Lung (tissue), 11 donors: ENCODE measurements at regions not wholly inside any gene's neighbourhood (a gene's known extent, or its start where the extent isn't known, plus 50 kb on each side); places are given as distances from the start of the nearest gene placed in this dataset.

Source experiments
- ATAC-seq: fragments of 200-7000 bp; cut with Tn5 transposase; one replicate; pipeline ENCODE4 v1.9.1; 2020; ENCODE audit warnings: moderate number of reproducible peaks; ENCODE audit not compliant: insufficient read depth, low FRiP score
- DNase-seq, 3 donors: peaks; one replicate each; pipeline ENCODE4 v3.0.0-alpha.2; 2013 to 2017
- H3K27ac ChIP-seq, 2 donors: one replicate each; pipeline ENCODE4 v1.5.1; 2013; ENCODE audit warnings: mild to moderate bottlenecking in 2 of 2, moderate library complexity in 2 of 2, control low read depth in 1 of 2, inconsistent platforms in 1 of 2, low read depth in 1 of 2, low read length in 1 of 2
- H3K27me3 ChIP-seq, 3 donors: one replicate each; pipeline ENCODE4 v1.5.1; 2013; ENCODE audit warnings: low read length in 2 of 3; ENCODE audit not compliant: control insufficient read depth in 3 of 3, insufficient read depth in 3 of 3
- H3K36me3 ChIP-seq, 4 donors: one replicate each; pipeline ENCODE4 v1.5.1; 2013; ENCODE audit warnings: low read length in 4 of 4, mild to moderate bottlenecking in 1 of 4, moderate library complexity in 1 of 4; ENCODE audit not compliant: control insufficient read depth in 4 of 4, insufficient read depth in 4 of 4
- H3K4me1 ChIP-seq, 5 donors: one replicate each; pipeline ENCODE4 v1.5.1; 2013; ENCODE audit warnings: low read length in 5 of 5, mild to moderate bottlenecking in 2 of 5, moderate library complexity in 1 of 5; ENCODE audit not compliant: control insufficient read depth in 5 of 5, insufficient read depth in 5 of 5
- H3K4me3 ChIP-seq: one replicate; pipeline ENCODE4 v1.5.1; 2013; ENCODE audit warnings: mild to moderate bottlenecking, control low read depth, moderate library complexity
- H3K9ac ChIP-seq, 2 donors: one replicate each; pipeline ENCODE4 v1.5.1; 2013; ENCODE audit warnings: low read length in 2 of 2, control low read depth in 1 of 2; ENCODE audit not compliant: insufficient read depth in 1 of 2
- H3K9me3 ChIP-seq, 4 donors: one replicate each; pipeline ENCODE4 v1.5.1; 2013; ENCODE audit warnings: low read length in 3 of 4, mild to moderate bottlenecking in 1 of 4, moderate library complexity in 1 of 4; ENCODE audit not compliant: control insufficient read depth in 4 of 4, insufficient read depth in 3 of 4
- CTCF ChIP-seq: IDR thresholded peaks from 2 replicates; pipeline ENCODE4 v1.5.1; 2012; ENCODE audit warnings: mild to moderate bottlenecking; ENCODE audit errors: control extremely low read depth, extremely low read depth
- WGBS, 2 donors: extraction: QIAGEN DNeasy Blood & Tissue Kit; methylation state at CpG; one replicate each; pipeline ENCODE4 v1.1.7; 2013; 5-methylcytosine and 5-hydroxymethylcytosine counted together
- donor health status: control.
- donor health status: control.
- donor health status: Bipolar disorder and iron deficiency.
- donor health status: healthy.
- donor health status: DM: yes; HTN: yes; CAD: no.

GRCh38 chr13:103996733-103997132 is 930.5 kb upstream of the SLC10A2 start:
- DNase-seq (no peak), ATAC-seq (no peak)
- WGBS, 2 donors = 67 to 76% methylated on average over 4 of the region's 4 CpGs
- H3K4me3 ChIP-seq = no peak overlapping the region
- H3K4me1 ChIP-seq = no peaks in the 10 kb centered on the region
- no peak for TF ChIP-seq CTCF
- H3K9me3 ChIP-seq = no peaks in the 10 kb centered on the region
- no peaks in the 10 kb centered on the region for H3K27me3 ChIP-seq
- no peak overlapping the region for H3K27ac ChIP-seq
- no peak overlapping the region for H3K9ac ChIP-seq
- H3K36me3 ChIP-seq = no peaks in the 10 kb centered on the region

DNA sequence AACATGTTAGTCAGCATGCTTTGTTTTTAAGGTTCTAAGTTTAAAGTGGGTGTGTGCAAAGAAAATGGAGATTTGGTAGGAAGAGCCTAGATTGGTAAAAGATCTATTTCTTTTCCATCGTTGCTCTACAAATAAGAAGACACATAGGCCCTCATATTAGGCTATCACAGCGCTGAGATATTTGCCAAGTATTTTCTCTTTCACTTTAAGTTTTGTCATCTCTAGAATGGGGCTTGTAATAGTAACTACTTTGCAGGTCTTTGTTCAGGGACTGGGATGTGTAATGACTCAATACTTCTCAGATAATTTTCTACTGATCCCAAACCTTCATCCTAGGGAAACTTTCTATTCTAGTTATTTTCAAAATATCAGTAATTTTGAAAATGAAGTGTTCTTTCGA is 917.7 kb upstream of the SLC10A2 start:
- Histone ChIP-seq H3K9ac (no peak overlapping the region), H3K9me3 (no peaks in the 10 kb centered on the region), H3K27me3 (no peaks in the 10 kb centered on the region), H3K4me3 (no peak overlapping the region), H3K27ac (no peak overlapping the region), H3K36me3 (no peaks in the 10 kb centered on the region), H3K4me1 (no peaks in the 10 kb centered on the region)
- no peak for ATAC-seq
- TF ChIP-seq CTCF = no peak
- no peak for DNase-seq
- 94 to 97% methylated on average over 3 of the region's 3 CpGs for WGBS, 2 donors

- Histone ChIP-seq H3K27ac (no peak overlapping the region), H3K36me3 (no peaks in the 10 kb centered on the region), H3K27me3 (no peaks in the 10 kb centered on the region), H3K4me1 (no peaks in the 10 kb centered on the region), H3K9me3 (peaks cover 0 to 3% (median 0%) of the 10 kb centered on the region in 4 donors), H3K4me3 (no peak overlapping the region), H3K9ac (no peak overlapping the region)
- ATAC-seq = no peak
- no peak for TF ChIP-seq CTCF
- WGBS, 2 donors = 86 to 93% methylated on average over 1 of the region's 1 CpG
- DNase-seq = peak in 1 of 3 donors; percentile 10
These were observed 910.2 kb upstream of the SLC10A2 start for GRCh38 chr13:103976371-103976770.

GRCh38 chr13:103973740-103974139 is 907.5 kb upstream of the SLC10A2 start:
- Histone ChIP-seq H3K27me3 (no peaks in the 10 kb centered on the region), H3K4me3 (no peak overlapping the region), H3K4me1 (no peaks in the 10 kb centered on the region), H3K36me3 (no peaks in the 10 kb centered on the region), H3K27ac (no peak overlapping the region), H3K9ac (no peak overlapping the region), H3K9me3 (peaks cover 0 to 3% (median 0%) of the 10 kb centered on the region in 4 donors)
- no peak for TF ChIP-seq CTCF
- WGBS, 2 donors = 92 to 97% methylated on average over 1 of the region's 1 CpG
- no peak for DNase-seq
- ATAC-seq = no peak
